ENCODE measurements at regions not wholly inside any gene's neighbourhood (a gene's known extent, or its start where the extent isn't known, plus 50 kb on each side); places are given as distances from the start of the nearest gene placed in this dataset.

DNA sequence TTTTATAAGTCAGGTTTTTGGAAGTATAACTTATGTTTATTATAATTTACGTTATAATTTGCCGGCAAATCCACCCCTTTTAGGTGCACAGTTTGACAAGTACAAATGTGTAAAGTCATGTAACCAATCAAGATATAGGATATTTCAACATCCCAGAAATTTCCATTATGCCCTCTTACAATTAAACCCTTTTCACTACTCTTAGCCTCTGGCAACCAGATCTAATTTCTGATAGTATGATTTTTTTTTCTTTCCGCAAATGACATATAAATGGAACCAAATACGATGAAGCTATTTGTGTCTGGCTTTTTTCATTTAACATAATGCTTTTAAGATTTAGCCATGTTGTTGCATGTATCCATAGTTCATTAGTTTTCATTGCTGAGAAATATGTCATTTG, 69.5 kb upstream of the HTATIP2 start:
- TF ChIP-seq GLIS3 (CRISPR knock-in tag; IDR thresholded peaks at IDR 0.05) = no peak
- TF ChIP-seq ZNF70 (CRISPR knock-in tag; IDR thresholded peaks at IDR 0.05) = peak; percentile 65; the same call in 1 of the 2 replicates
- no peak for ATAC-seq

DNA sequence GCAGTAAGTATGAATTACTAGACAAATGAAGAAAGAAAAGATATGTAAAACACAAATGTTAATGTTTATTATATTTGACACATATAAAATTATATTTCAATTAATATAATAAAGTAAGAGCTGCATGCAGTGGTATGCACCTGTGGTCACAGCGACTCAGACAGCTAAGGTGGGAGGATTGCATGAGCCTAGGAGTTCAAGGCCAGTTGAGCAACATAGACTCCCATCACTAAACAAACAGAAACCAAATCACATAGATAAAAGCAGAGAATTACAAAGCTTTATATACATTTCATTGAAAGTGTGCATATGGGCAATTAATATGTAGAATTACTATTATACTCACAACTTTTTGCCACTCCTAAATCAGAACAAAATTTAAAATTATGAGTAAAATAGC, 70.0 kb upstream of the HTATIP2 start:
- TF ChIP-seq OSR1 (CRISPR knock-in tag; IDR thresholded peaks at IDR 0.05) (no peak), PATZ1 (CRISPR knock-in tag; IDR thresholded peaks at IDR 0.05; ENCODE audit: borderline replicate concordance) (no peak), BACH2 (CRISPR knock-in tag; IDR thresholded peaks at IDR 0.05; ENCODE audit: borderline replicate concordance) (no peak), ZNF8 (CRISPR knock-in tag; IDR thresholded peaks at IDR 0.05) (no peak), SNAI2 (CRISPR knock-in tag; IDR thresholded peaks at IDR 0.05) (no peak), POU6F1 (CRISPR knock-in tag; IDR thresholded peaks at IDR 0.05; ENCODE audit: borderline replicate concordance, low read depth) (no peak), CSDC2 (CRISPR knock-in tag; IDR thresholded peaks at IDR 0.05) (no peak), ISL1 (CRISPR knock-in tag; IDR thresholded peaks at IDR 0.05) (no peak), RARB (CRISPR knock-in tag; IDR thresholded peaks at IDR 0.05) (no peak), TOX (CRISPR knock-in tag; IDR thresholded peaks at IDR 0.05; ENCODE audit: borderline replicate concordance) (no peak), ZC3H10 (CRISPR knock-in tag; IDR thresholded peaks at IDR 0.05) (no peak), PPARA (CRISPR knock-in tag; IDR thresholded peaks at IDR 0.05; ENCODE audit: borderline replicate concordance) (no peak), CSRNP3 (CRISPR knock-in tag; IDR thresholded peaks at IDR 0.05) (no peak), GLIS3 (CRISPR knock-in tag; IDR thresholded peaks at IDR 0.05) (no peak), ZFP30 (CRISPR knock-in tag; IDR thresholded peaks at IDR 0.05) (no peak), TSHZ2 (CRISPR knock-in tag; IDR thresholded peaks at IDR 0.05) (no peak), ESRRG (CRISPR knock-in tag; IDR thresholded peaks at IDR 0.05) (no peak), ARNTL (CRISPR knock-in tag; IDR thresholded peaks at IDR 0.05; ENCODE audit: borderline replicate concordance, low read depth) (no peak), TCF4 (CRISPR knock-in tag; IDR thresholded peaks at IDR 0.05; ENCODE audit: borderline replicate concordance) (no peak)
- TF ChIP-seq, protein P1, sequence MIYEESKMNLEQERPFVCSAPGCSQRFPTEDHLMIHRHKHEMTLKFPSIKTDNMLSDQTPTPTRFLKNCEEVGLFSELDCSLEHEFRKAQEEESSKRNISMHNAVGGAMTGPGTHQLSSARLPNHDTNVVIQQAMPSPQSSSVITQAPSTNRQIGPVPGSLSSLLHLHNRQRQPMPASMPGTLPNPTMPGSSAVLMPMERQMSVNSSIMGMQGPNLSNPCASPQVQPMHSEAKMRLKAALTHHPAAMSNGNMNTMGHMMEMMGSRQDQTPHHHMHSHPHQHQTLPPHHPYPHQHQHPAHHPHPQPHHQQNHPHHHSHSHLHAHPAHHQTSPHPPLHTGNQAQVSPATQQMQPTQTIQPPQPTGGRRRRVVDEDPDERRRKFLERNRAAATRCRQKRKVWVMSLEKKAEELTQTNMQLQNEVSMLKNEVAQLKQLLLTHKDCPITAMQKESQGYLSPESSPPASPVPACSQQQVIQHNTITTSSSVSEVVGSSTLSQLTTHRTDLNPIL (CRISPR knock-in tag; IDR thresholded peaks at IDR 0.05; ENCODE audit: low read depth) = no peak
- ATAC-seq = no peak

DNA sequence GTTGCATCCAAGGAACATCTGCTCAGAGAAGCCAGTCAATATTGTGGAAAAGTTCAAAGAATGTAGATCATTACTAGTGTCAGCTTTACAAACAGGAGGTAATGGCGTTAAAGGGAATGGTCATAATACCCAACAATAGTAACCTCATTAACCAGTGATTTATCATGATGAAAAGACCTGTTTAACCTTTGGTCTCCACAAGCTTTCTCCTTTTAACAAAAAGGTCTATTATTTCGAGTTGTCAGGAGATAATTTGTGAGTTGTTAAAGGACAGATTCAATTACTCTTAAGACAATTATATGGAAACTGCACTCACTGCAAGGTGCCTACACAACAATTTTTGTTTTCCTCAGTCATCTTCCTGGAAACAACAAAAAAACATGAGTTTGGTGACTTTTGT, 73.8 kb upstream of the HTATIP2 start:
- ATAC-seq = no peak
- no peak for TF ChIP-seq TSHZ2 (CRISPR knock-in tag; IDR thresholded peaks at IDR 0.05)
- no peak for TF ChIP-seq PPARA (CRISPR knock-in tag; IDR thresholded peaks at IDR 0.05; ENCODE audit: borderline replicate concordance)
- no peak for TF ChIP-seq OSR1 (CRISPR knock-in tag; IDR thresholded peaks at IDR 0.05)
- TF ChIP-seq, protein P1 (CRISPR knock-in tag; IDR thresholded peaks at IDR 0.05; ENCODE audit: low read depth) = no peak
- no peak for TF ChIP-seq ZFP30 (CRISPR knock-in tag; IDR thresholded peaks at IDR 0.05)
- no peak for TF ChIP-seq POU6F1 (CRISPR knock-in tag; IDR thresholded peaks at IDR 0.05; ENCODE audit: borderline replicate concordance, low read depth)
- TF ChIP-seq ZNF565 (CRISPR knock-in tag; conservative IDR thresholded peaks at IDR 0.05; ENCODE audit: low read depth) = no peak

Data from SK-N-SH treated with all-trans-retinoic acid at 6 μM for 48 hours (cell line).